ENCODE measurements at regions not wholly inside any gene's neighbourhood (a gene's known extent, or its start where the extent isn't known, plus 50 kb on each side); places are given as distances from the start of the nearest gene placed in this dataset.

GRCh38 chr14:100655741-100656085 lies 68.5 kb upstream of the BEGAIN start:
- Histone ChIP-seq H4K20me1 (ENCODE audit: control insufficient read depth, extremely low read depth, insufficient read depth, low read length) (no peaks in the 10 kb centered on the region), H3K4me2 (ENCODE audit: control insufficient read depth, extremely low read depth, insufficient read depth, low read depth, low read length) (no peak overlapping the region), H3K27ac (ENCODE audit: control insufficient read depth, insufficient read depth, low read length) (no peak overlapping the region), H3K27me3 (ENCODE audit: control insufficient read depth, extremely low read depth, insufficient read depth, low read length) (peaks cover 27% of the 10 kb centered on the region), H3K9me3 (ENCODE audit: control insufficient read depth, low read depth, low read length) (no peaks in the 10 kb centered on the region), H3K4me1 (ENCODE audit: control insufficient read depth, extremely low read depth, insufficient read depth, low read length) (no peaks in the 10 kb centered on the region), H3K4me3 (ENCODE audit: control insufficient read depth in 2 of 3, extremely low read depth in 1 of 3, insufficient read depth in 2 of 3, low read depth in 1 of 3, low read length in 3 of 3) (no peak overlapping the region), H3K36me3 (ENCODE audit: control insufficient read depth in 2 of 2, extremely low read depth in 1 of 2, insufficient read depth in 2 of 2, low read length in 2 of 2) (no peaks in the 10 kb centered on the region), H2AFZ (ENCODE audit: control insufficient read depth, low read length) (no peak overlapping the region), H3K9me1 (ENCODE audit: control insufficient read depth, extremely low read depth, insufficient read depth, low read length) (no peaks in the 10 kb centered on the region), H3K9ac (ENCODE audit: control insufficient read depth, extremely low read depth, insufficient read depth, low read length) (no peak overlapping the region), H3K79me2 (ENCODE audit: control insufficient read depth, insufficient read depth, low read length) (no peaks in the 10 kb centered on the region)
- TF ChIP-seq EZH2 (IDR thresholded peaks at IDR 0.05; ENCODE audit: low read length) = no peak
- TF ChIP-seq CTCF (optimal IDR thresholded peaks at IDR 0.05 in 1 of 3, IDR thresholded peaks at IDR 0.05 in 1 of 3, conservative IDR thresholded peaks at IDR 0.05 in 1 of 3; ENCODE audit: extremely low read depth in 1 of 3, insufficient read depth in 2 of 3, low read length in 3 of 3) = no peak
- FAIRE-seq = no peak
- DNase-seq (ENCODE audit: low read depth, low spot score) = no peak
- dilution Hi-C loops (cut with MboI; ENCODE audit: extremely low pct_ligation_motif_present, low sequenced_read_pairs) = no loop called here

- Histone ChIP-seq H3K4me1 (ENCODE audit: control insufficient read depth, extremely low read depth, insufficient read depth, low read length) (no peaks in the 10 kb centered on the region), H3K9me3 (ENCODE audit: control insufficient read depth, low read depth, low read length) (no peaks in the 10 kb centered on the region), H3K79me2 (ENCODE audit: control insufficient read depth, insufficient read depth, low read length) (no peaks in the 10 kb centered on the region), H3K36me3 (ENCODE audit: control insufficient read depth in 2 of 2, extremely low read depth in 1 of 2, insufficient read depth in 2 of 2, low read length in 2 of 2) (no peaks in the 10 kb centered on the region), H3K9me1 (ENCODE audit: control insufficient read depth, extremely low read depth, insufficient read depth, low read length) (no peaks in the 10 kb centered on the region), H4K20me1 (ENCODE audit: control insufficient read depth, extremely low read depth, insufficient read depth, low read length) (no peaks in the 10 kb centered on the region), H2AFZ (ENCODE audit: control insufficient read depth, low read length) (no peak overlapping the region), H3K27me3 (ENCODE audit: control insufficient read depth, extremely low read depth, insufficient read depth, low read length) (peaks cover 27% of the 10 kb centered on the region), H3K4me3 (ENCODE audit: control insufficient read depth in 2 of 3, extremely low read depth in 1 of 3, insufficient read depth in 2 of 3, low read depth in 1 of 3, low read length in 3 of 3) (no peak overlapping the region), H3K4me2 (ENCODE audit: control insufficient read depth, extremely low read depth, insufficient read depth, low read depth, low read length) (no peak overlapping the region), H3K9ac (ENCODE audit: control insufficient read depth, extremely low read depth, insufficient read depth, low read length) (no peak overlapping the region), H3K27ac (ENCODE audit: control insufficient read depth, insufficient read depth, low read length) (no peak overlapping the region)
- dilution Hi-C loops (cut with MboI; ENCODE audit: extremely low pct_ligation_motif_present, low sequenced_read_pairs) = no loop called here
- FAIRE-seq = no peak
- TF ChIP-seq EZH2 (IDR thresholded peaks at IDR 0.05; ENCODE audit: low read length) (no peak), CTCF (optimal IDR thresholded peaks at IDR 0.05 in 1 of 3, IDR thresholded peaks at IDR 0.05 in 1 of 3, conservative IDR thresholded peaks at IDR 0.05 in 1 of 3; ENCODE audit: extremely low read depth in 1 of 3, insufficient read depth in 2 of 3, low read length in 3 of 3) (no peak)
- DNase-seq (ENCODE audit: low read depth, low spot score) = no peak
Measured at GRCh38 chr14:100656996-100657395, 69.7 kb upstream of the DLK1 start.
